Activated CD8-positive, alpha-beta T cell treated with anti-CD3 and anti-CD28 coated beads, Interleukin-2, amount 10 ng/mL, durations not matched to agents 7 days and 5 days (primary cell): ENCODE measurements at regions not wholly inside any gene's neighbourhood (a gene's known extent, or its start where the extent isn't known, plus 50 kb on each side); places are given as distances from the start of the nearest gene placed in this dataset.

Source experiments
- ATAC-seq: fragments of 150-1000 bp; cut with Tn5 transposase; one replicate; pipeline ENCODE4 v1.10.0; 2021; ENCODE audit warnings: moderate library complexity
- CTCF ChIA-PET: fragments of 350-600 bp; sonication (Branson Sonifier 250); formaldehyde crosslinking; loops from one replicate; lab custom pipeline; 2021; ENCODE audit warnings: antibody characterized with exemption; lab: Charles Lee
- POLR2A ChIA-PET: fragments of 350-600 bp; sonication (Branson Sonifier 250); formaldehyde crosslinking; loops from one replicate; lab custom pipeline; 2021; ENCODE audit warnings: antibody characterized with exemption; lab: Charles Lee
- DNase-seq: peaks from one replicate; pipeline ENCODE4 v3.0.0-alpha.2; 2020
- H3K27ac Mint-ChIP-seq: one replicate; pipeline ENCODE4 v1.8.0; 2021; ENCODE audit warnings: mild to moderate bottlenecking, mixed read lengths
- H3K27me3 Mint-ChIP-seq: one replicate; pipeline ENCODE4 v1.8.0; 2021; ENCODE audit warnings: low read depth, mixed read lengths
- H3K36me3 Mint-ChIP-seq: one replicate; pipeline ENCODE4 v1.8.0; 2021; ENCODE audit warnings: low read depth, mixed read lengths
- H3K4me1 Mint-ChIP-seq: one replicate; pipeline ENCODE4 v1.8.0; 2021; ENCODE audit warnings: low read depth, mixed read lengths
- H3K4me3 Mint-ChIP-seq: one replicate; pipeline ENCODE4 v1.8.0; 2021; ENCODE audit warnings: mild to moderate bottlenecking, mixed read lengths
- H3K9me3 Mint-ChIP-seq: one replicate; pipeline ENCODE4 v1.8.0; 2022; ENCODE audit warnings: mixed read lengths; ENCODE audit not compliant: insufficient read depth

- ChIA-PET POLR2A (no interaction called here), CTCF (no interaction called here)
- Mint-ChIP-seq H3K9me3 (no peaks in the 10 kb centered on the region), H3K27ac (no peak overlapping the region), H3K27me3 (no peaks in the 10 kb centered on the region), H3K4me1 (no peaks in the 10 kb centered on the region), H3K4me3 (no peak overlapping the region), H3K36me3 (no peaks in the 10 kb centered on the region)
- DNase-seq (no peak), ATAC-seq (no peak)
Observed at GRCh38 chr6:133040094-133040802, 200.9 kb upstream of the EYA4 start.

DNA sequence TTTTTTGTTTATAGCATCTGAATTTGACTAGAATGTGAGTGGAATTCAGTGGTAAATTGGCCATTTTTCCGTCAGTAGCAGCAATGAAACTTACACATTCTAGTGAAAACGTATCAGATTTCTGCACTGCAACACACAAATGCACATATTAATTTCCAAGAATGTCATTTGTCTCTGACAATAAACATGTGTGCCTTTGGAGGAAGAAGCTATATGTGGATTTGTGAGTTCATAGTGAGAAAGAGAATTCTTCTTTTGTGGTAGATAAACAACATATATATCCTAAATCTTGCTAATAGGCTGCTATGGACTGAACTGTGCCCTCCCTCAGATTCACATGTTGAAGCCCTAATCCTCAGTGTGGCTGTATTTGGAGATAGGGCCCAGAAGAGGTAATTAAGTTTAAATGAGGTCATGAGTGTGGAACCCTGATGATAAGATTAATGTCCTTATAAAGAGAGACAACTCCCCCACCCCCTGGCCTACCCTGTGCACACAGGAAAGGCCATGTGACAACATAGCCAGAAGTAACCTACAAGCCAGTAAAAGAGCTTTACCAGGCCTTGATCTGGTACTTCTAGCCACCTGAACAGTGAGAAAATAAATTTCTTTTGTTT lies 200.2 kb upstream of the EYA4 start:
- H3K27me3 Mint-ChIP-seq = no peaks in the 10 kb centered on the region
- CTCF ChIA-PET = no interaction called here

DNA sequence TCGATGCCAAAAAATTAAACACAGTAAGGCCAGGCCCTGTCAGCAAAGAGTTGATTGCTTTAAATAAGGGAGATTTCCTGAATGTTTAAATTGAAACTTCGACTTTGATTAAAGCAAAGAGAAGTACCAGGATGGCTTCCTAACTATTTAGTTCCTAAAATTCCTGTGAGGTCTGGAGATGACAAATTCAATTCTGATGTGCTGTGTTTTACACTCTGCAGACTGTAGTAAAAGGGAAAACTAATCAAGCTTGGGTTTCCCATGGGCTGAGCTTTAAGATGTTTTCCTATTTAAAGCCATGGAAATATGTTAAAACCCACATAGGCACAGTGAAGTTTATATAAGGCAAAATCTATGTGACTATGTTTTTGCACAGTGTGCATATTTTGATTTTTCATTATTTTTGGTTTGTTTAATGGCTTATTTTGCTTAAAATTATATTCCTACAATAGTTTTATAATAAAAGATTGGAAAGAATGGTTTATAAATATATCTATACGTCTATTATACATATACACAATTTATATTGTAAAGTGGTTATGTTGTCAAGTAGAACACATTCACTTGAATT lies 198.5 kb upstream of the EYA4 start:
- Mint-ChIP-seq H3K9me3 (no peaks in the 10 kb centered on the region), H3K4me1 (no peaks in the 10 kb centered on the region), H3K27ac (no peak overlapping the region), H3K27me3 (no peaks in the 10 kb centered on the region), H3K36me3 (no peaks in the 10 kb centered on the region), H3K4me3 (no peak overlapping the region)
- ATAC-seq (no peak), DNase-seq (no peak)
- POLR2A ChIA-PET = no interaction called here
- CTCF ChIA-PET = no interaction called here

More for the DNA sequence above, 200.2 kb upstream of the EYA4 start:
- Mint-ChIP-seq H3K36me3 (no peaks in the 10 kb centered on the region), H3K4me3 (no peak overlapping the region), H3K4me1 (no peaks in the 10 kb centered on the region), H3K9me3 (no peaks in the 10 kb centered on the region), H3K27ac (no peak overlapping the region)
- no peak for ATAC-seq
- no peak for DNase-seq
- POLR2A ChIA-PET = no interaction called here

- ATAC-seq = no peak
- DNase-seq = no peak
Observed at GRCh38 chr6:133046576-133046975, 194.6 kb upstream of the EYA4 start.

GRCh38 chr6:133047065-133047665 lies 194.0 kb upstream of the EYA4 start:
- ChIA-PET CTCF (interaction anchor here (0.6 kb wide), 1 partner anchor 85 kb away, joined by 3 read pairs; no protein-coding TSS in a partner anchor), POLR2A (no interaction called here)
- ATAC-seq (no peak), DNase-seq (no peak)
- H3K27me3 Mint-ChIP-seq = no peaks in the 10 kb centered on the region
- no peak overlapping the region for H3K4me3 Mint-ChIP-seq
- H3K4me1 Mint-ChIP-seq = no peaks in the 10 kb centered on the region
- H3K36me3 Mint-ChIP-seq = no peaks in the 10 kb centered on the region
- no peak overlapping the region for H3K27ac Mint-ChIP-seq
- no peaks in the 10 kb centered on the region for H3K9me3 Mint-ChIP-seq

More at GRCh38 chr6:133046576-133046975, 194.6 kb upstream of the EYA4 start:
- ChIA-PET CTCF (no interaction called here), POLR2A (no interaction called here)
- Mint-ChIP-seq H3K4me1 (no peaks in the 10 kb centered on the region), H3K9me3 (no peaks in the 10 kb centered on the region), H3K27ac (no peak overlapping the region), H3K4me3 (no peak overlapping the region), H3K36me3 (no peaks in the 10 kb centered on the region), H3K27me3 (no peaks in the 10 kb centered on the region)

DNA sequence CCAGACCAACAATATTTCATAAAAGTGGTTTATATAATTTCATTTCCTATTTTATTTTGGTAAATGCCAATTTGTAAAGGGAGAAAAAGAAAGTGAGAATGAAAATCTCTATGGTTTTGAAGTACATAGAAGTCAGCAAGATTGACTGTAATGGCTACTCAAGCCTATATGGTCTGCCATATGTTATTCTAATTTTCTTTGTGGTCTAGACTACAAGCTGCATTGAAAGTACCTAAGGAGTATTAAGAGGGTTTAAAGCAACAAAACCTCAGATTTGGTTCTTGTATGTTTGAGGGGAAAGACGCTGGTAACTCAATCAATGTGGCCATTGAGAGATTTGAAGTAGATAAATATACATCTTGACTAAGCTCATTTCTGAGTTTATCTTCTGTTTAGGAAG lies 193.5 kb upstream of the EYA4 start:
- ATAC-seq (no peak), DNase-seq (no peak)
- no peak overlapping the region for H3K4me3 Mint-ChIP-seq
- ChIA-PET POLR2A (no interaction called here), CTCF (interaction anchor here (0.6 kb wide), 1 partner anchor 85 kb away, joined by 3 read pairs; no protein-coding TSS in a partner anchor)
- H3K36me3 Mint-ChIP-seq = no peaks in the 10 kb centered on the region
- H3K4me1 Mint-ChIP-seq = no peaks in the 10 kb centered on the region
- H3K27ac Mint-ChIP-seq = no peak overlapping the region
- H3K9me3 Mint-ChIP-seq = no peaks in the 10 kb centered on the region
- H3K27me3 Mint-ChIP-seq = no peaks in the 10 kb centered on the region

- H3K36me3 Mint-ChIP-seq = no peaks in the 10 kb centered on the region
- ATAC-seq = no peak
Observed at GRCh38 chr6:133051240-133051639, 189.9 kb upstream of the EYA4 start.

GRCh38 chr6:133052465-133052864 lies 188.7 kb upstream of the EYA4 start:
- ChIA-PET POLR2A (no interaction called here), CTCF (no interaction called here)
- ATAC-seq (no peak), DNase-seq (no peak)
- H3K27ac Mint-ChIP-seq = no peak overlapping the region
- H3K4me3 Mint-ChIP-seq = no peak overlapping the region
- peaks cover 3% of the 10 kb centered on the region for H3K27me3 Mint-ChIP-seq
- no peaks in the 10 kb centered on the region for H3K4me1 Mint-ChIP-seq
- no peaks in the 10 kb centered on the region for H3K36me3 Mint-ChIP-seq
- H3K9me3 Mint-ChIP-seq = no peaks in the 10 kb centered on the region

More at GRCh38 chr6:133051240-133051639, 189.9 kb upstream of the EYA4 start:
- Mint-ChIP-seq H3K4me3 (no peak overlapping the region), H3K27ac (no peak overlapping the region), H3K27me3 (no peaks in the 10 kb centered on the region), H3K4me1 (no peaks in the 10 kb centered on the region), H3K9me3 (no peaks in the 10 kb centered on the region)
- DNase-seq = no peak
- ChIA-PET POLR2A (no interaction called here), CTCF (no interaction called here)

DNA sequence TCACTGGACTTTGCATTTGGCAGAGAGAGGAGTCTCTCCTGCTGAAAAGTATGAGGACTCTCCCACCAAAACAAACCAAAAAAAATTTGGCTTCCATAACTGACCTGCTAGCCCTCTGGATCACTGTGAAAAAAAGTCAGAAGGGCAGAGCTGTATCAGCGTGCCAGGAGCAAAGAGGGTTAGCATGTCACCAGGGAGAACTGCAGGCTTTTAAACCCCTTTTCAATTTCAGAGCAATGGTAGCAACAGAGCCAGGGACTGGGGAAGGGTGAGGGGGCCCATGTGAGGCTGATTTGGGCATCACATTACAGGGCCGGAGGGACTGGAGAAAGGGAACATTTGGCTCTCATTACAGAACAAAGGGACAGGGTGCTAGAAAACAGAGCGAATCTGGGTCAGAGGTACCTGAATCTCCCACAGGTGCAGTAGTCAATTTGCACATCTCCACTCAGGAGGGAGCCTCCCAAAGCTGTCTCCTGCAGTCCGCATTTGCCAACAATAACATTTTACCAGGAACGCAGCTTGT lies 185.7 kb upstream of the EYA4 start:
- Mint-ChIP-seq H3K36me3 (no peaks in the 10 kb centered on the region), H3K4me3 (no peak overlapping the region), H3K4me1 (no peaks in the 10 kb centered on the region), H3K27ac (no peak overlapping the region), H3K9me3 (no peaks in the 10 kb centered on the region), H3K27me3 (peaks cover 3% of the 10 kb centered on the region)
- ATAC-seq = no peak
- ChIA-PET POLR2A (no interaction called here), CTCF (no interaction called here)
- no peak for DNase-seq

GRCh38 chr6:133057352-133057751 lies 183.8 kb upstream of the EYA4 start:
- Mint-ChIP-seq H3K9me3 (no peaks in the 10 kb centered on the region), H3K4me1 (no peaks in the 10 kb centered on the region)
- POLR2A ChIA-PET = no interaction called here

GRCh38 chr6:133062077-133062476 lies 179.1 kb upstream of the EYA4 start:
- no peaks in the 10 kb centered on the region for H3K36me3 Mint-ChIP-seq
- no peak overlapping the region for H3K4me3 Mint-ChIP-seq
- ATAC-seq (no peak), DNase-seq (no peak)
- no peaks in the 10 kb centered on the region for H3K4me1 Mint-ChIP-seq
- CTCF ChIA-PET = no interaction called here
- H3K9me3 Mint-ChIP-seq = no peaks in the 10 kb centered on the region
- H3K27ac Mint-ChIP-seq = no peak overlapping the region
- POLR2A ChIA-PET = no interaction called here
- H3K27me3 Mint-ChIP-seq = peaks cover 3% of the 10 kb centered on the region

More at GRCh38 chr6:133057352-133057751, 183.8 kb upstream of the EYA4 start:
- no peak for DNase-seq
- no peak for ATAC-seq
- CTCF ChIA-PET = no interaction called here
- peaks cover 3% of the 10 kb centered on the region for H3K27me3 Mint-ChIP-seq
- no peak overlapping the region for H3K4me3 Mint-ChIP-seq
- H3K27ac Mint-ChIP-seq = no peak overlapping the region
- H3K36me3 Mint-ChIP-seq = no peaks in the 10 kb centered on the region
